Glomerular visceral epithelial cell (primary cell): ENCODE measurements at regions not wholly inside any gene's neighbourhood (a gene's known extent, or its start where the extent isn't known, plus 50 kb on each side); places are given as distances from the start of the nearest gene placed in this dataset.

Experiments
- DNase-seq: peaks from one replicate; pipeline ENCODE4 v3.0.0-alpha.2; 2016; ENCODE audit errors: extremely low spot score

DNA sequence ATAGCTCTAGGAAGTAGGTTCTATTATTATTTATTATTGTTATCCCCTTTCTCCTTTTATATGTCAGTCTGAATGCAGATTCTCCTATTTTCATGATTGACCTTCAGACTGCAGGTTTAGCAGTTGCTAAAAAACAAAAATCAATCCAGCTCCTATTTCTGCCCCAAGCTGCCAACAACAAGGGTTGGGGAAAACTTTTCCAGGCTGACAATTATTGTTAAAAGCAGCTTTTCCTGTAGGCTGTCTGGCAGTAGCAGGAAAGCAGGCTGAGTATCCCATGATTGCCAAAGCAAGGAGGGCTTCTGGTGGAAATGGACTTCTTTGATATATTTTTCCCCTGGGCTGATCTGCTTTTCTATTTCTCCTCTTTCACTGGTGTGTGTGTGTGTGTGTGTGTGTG is 78.0 kb upstream of the CTLA4 start:
- DNase-seq: no peak

DNA sequence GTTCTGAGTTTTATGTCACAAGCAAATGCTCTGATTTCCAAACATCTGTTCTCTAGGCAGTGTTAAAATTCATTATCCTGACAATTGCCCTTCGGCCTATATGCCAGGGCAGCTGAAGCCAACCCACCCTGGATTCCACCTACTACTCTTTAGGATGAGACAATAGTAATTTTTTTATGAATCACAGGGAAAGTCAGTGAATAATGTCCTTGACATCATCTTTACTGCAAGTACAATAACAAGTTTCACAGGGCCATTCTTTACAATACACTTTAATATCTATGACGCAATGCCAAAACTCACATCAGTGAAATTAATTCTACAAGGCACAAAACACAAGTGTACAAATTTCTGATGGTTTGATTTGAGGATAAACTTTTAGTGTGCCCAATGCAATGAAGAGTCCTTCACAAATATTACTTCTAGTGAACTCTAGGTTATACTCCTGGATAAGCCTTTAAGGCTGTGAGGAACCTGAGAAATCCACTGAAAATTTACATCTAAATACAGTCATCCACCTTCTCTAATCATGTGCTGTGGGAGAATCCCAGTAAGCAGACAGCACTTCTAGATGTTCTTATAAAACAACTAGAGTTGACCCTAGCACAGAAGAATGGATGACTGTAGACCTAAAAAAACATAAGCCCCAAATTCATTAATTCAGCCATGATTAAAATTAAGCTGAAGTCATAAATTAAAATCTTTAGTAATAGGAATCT is 77.3 kb upstream of the CTLA4 start:
- peak; percentile 55 for DNase-seq

DNA sequence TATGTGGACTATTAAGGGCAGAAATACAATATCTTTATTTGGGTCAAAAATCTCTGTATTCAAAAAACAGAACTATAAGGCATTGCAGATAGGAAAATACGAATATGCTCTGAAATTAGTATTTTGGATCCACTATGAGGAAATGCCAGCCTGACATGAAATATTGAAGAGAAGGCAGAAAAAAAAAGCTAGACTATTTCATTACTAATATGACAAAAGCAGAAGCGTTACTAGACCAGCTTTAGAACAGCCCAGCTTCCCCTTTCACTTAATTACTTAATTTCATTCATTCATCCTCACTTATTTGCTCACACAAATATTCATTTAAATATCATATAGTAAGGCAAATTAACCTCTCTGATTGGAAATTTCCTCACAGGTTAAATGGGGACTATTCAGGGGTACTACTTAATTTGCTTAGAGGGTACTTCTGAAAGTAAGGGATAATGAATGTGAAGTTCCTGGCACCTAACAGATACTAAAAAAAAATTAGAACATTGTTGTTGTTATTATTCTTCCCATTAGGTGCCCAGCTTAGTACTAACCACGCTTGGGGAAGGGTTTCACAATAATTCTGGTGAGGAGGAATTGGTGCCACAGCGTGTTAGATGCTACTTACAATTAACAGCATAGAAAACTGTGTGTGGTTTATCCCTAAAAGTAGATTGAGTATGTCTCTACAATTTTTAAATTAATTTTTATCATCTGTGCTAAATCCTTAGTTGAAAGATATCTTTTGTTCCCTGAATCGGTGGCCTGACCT is 71.1 kb upstream of the CTLA4 start:
- DNase-seq: no peak

DNA sequence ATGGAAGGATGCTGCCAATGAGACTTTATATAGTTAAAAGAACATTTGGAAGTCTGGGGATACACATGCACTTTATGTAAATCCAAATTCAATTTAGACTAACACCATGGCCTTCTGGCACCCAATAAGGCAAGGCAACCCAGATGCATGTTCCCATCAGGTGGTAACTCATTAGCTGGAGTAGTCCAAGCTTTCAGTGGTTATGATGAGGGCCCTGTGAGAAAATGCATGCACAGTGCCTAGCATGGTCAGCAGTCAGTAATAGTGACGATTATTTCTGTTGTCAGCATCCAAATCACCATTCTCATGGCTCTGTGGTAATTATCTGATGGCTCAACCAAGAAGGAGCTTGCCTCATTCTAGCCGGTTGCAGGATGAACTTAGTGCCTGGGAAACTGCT is 70.3 kb upstream of the CTLA4 start:
- DNase-seq: no peak

DNA sequence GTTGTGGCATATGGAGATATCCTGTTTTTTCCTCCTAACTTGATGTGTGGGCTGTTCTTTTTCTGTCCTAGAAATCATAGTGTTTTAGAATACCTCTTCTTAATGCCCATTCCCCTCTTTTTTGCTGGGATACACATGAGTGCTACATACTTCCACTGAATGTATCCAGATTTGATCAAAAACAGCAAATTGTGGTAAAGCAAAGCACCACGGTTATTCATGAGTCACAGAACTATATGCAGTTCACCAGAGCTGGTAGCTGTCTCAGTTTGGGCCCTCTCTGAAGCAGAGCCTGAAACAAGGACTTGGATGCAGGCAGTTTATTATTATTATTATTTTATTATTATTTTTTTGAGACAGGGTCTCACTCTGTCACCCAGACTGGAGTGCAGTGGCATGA is 69.9 kb upstream of the CTLA4 start:
- DNase-seq: no peak

DNA sequence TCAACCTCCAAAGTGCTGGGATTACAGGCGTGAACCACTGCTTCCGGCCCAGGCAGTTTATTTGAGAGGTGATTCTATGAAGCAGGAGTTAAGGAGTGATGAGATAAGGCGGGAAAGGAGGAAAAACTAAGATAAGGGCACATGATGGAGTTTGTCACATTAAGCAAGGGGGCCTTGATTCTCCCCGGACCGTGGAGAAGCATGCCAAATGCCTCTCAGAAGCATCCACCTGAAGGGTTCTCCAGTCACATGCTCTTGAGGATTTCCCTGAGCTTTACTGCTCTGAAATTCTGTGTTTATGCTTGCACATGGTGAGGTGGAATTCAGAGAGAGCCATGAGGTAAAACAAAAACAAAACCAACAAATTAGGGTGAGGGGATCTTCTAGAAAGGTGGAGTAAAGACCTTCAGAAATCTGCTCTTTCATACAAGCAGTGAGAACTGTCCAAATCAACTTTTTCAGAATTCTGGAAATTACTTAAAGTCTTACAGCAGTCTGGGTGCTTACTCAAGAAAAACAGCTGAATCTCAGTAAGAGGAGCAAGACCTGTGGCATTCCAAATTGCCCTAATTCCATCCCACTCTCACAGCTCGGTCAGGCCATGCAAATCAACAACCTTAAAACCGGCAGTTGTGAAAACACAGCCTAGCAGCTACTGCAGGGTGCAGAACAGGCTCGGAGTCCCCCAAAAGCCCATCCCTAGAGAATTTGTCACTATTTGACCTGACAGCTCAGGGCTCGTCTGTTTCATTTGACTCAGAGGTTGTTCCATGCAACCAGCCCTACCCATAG is 69.1 kb upstream of the CTLA4 start:
- no peak for DNase-seq

DNA sequence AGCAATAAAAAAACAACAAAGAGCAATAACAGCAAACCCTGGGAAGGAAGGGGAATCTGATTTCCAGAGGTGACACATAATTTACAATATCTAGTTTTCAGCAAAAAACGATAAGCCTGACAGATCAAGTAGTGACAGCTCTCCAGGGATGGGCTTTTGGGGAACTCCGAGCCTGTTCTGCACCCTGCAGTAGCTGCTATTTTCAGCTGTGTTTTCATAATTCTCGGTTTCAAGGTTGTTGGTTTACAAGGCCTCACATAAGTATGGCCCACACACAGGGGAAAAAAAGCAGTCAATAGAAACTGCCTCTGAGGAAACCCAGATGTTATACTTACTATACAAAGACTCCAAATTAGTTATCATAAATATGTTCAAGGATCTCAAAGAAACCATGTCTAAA is 67.7 kb upstream of the CTLA4 start:
- DNase-seq: no peak

DNA sequence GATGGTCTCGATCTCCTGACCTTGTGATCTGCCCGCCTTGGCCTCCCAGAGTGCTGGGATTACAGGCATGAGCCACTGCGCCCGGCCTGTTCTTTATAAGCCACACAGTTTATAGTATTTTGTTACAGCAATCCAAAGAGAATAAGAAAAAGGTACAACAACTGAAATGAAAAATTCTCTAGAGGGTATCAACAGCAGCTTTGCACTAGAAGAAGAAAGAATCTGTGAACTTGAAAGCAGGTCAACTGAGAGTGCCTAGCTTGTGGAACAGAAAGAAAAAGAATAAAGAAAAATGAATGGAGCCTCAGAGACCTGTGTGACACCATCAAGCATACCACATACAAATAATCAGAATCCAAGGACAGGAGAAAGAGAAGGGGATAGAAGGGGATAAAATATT is 66.8 kb upstream of the CTLA4 start:
- DNase-seq: no peak

DNA sequence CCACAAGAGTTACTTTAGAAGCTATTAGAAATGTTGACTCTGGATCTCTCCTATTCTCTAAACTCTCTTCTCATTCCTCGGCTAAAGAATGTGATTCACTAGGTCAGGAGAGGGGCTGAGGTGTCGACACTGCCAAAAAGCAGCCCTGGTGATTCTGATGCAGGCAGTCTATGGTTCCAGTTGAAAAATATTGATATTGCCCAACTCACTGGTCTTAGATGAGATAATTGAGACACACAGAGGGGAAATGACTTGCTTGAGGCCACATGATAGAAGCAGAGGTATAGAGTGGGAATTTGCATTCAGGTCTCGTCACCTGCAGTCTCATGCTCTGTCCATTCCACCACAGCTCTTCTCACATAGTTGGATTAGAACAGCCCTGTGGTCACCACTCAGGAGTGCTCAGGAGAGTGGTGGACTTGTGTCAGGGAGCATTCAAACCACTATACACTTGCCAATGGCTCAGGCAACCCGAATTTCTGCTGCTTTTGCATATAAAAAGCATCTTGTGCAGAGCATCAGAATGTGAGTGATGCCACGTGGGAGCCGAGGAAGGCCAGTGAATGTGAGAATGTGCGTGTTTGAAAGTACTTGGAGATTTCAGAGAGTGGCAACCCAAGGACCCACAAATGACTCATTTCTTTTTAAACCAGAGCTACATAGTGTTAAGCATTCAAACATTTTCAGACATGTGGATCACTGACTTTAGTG is 65.1 kb upstream of the CTLA4 start:
- peak; percentile 94 for DNase-seq

DNA sequence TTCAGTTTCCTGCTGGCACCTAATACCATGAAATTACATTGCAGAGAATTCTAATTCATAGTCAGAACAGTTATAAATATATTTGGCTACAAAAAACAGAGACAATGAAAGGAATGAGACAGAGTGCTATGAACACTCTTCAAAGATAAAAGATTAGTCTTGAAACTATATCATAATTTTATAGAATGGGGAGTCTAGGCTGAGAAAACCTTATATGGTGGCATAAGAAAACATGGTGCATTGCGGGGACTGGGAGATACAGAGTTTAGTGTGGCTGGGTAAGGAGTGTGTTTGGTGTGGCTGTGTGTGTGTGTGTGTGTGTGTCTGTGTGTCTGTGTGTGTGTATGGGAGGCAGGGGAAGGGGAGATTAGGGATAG is 64.5 kb upstream of the CTLA4 start:
- DNase-seq: no peak

DNA sequence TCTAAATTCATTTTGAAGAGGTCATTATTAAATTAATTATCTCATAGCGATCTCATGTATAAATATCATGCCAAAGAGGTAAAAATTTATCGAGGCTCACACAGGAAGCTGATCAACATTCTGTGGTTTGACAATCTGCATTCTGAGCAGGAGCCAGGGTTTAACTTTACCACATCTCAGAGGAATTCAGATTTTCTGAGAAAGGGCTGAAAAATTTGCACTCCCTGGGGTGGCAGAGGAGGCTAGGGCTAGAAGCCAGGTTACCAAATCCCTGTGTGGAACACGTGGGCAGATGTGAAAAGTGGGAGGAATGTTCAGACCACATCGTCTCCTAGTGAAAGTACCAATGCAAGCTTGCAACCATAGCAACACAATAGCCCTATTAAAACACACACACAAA is 63.5 kb upstream of the CTLA4 start:
- DNase-seq: peak; percentile 99

DNA sequence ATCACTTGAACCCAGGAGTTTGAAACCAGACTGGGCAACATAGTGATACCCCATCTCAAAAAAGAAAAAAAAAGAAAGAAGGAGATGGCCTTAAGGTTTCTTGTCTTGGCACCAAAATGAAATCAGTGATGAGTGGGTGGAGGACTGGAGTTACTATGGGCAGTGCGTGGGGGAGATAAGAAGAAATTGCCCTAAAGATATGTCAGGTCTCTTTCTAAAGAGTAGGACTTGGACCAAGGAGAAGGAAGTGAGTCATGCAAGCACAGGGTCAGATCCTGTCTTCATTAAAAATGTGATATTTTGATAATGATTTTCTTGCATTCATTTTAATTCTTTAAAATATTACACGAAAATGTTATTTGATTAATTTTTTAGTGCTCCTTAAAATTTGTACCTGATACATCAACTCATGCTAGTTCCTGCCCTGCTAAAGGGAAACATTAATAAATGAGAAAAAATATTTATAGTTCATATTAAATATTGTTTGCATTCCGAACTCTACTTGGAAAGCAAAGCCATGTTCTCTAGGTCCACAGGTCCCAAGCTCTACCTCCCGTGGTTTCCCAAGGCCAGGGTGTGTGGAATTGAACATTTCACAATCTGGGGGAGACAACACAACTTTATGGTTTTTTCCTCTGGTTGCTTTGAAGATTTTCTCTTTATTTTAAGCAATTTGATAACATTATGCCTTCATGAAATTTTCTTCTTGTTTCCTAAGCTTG is 62.6 kb upstream of the CTLA4 start:
- DNase-seq: no peak

DNA sequence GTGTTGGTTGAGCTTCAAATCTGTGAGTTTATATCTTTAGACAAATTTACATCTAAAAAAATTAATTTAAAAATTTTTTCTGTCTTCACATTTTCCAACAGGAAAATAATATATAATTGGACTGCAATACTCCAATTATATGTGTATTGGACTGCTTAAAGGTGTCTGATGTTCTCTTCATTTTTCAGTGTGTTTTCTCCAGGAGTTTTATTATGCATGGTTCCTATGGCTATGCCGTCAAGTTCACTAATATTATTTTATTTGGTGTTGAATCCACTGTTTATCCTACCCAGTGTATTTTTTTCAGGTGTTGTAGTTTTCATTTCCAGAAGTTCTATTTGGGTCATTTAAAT is 62.1 kb upstream of the CTLA4 start:
- no peak for DNase-seq

DNA sequence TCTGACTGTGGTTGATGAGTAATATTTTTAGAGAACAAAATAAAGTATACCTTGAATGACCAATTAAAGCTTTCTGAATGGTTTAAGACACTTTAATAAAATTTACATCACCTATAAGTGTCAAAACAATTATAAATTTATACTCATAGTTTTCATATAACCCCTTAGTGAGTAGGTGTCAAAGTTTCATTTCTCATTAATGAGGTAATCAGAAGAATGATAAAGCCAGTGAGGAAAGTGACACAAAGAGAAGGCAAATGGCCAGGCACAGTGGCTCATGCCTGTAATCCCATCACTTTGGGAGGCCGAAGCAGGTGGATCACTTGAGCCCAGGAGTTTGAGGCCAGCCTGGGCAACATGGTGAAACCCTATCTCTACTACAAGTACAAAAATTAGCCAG is 60.8 kb upstream of the CTLA4 start:
- no peak for DNase-seq

DNA sequence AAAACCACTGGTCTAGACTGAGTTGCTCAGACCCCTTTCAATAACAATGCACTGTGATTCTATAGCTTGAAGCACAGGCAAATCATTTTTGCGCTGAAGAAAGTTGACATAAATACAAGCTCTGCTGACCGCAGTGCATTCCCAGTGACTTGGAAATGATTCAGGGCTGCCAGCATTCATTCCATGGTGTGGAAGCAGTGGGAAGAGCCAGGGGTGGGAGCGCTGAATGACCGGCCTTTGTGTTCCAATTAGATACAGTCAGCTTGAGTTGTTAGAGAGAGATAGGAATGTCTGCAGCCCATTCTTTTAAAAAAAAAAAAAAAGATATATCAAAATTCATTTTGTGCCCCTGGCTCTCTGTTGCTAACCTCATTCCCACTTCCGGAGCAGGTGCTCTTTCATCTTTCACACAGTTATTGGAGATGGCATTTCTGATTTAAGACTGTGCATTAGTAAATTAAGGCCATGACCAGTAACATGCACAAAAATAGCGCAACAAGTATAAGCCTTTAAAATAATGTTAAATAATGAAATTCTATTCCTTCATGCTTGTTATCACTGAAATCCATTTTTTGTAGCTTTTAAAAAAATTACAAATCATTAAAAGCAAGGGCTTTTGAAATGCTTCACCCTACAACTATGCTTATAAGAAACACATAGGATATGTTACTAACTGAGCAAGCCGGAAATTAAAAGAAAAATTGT is 59.4 kb upstream of the CTLA4 start:
- peak; percentile 96 for DNase-seq

DNA sequence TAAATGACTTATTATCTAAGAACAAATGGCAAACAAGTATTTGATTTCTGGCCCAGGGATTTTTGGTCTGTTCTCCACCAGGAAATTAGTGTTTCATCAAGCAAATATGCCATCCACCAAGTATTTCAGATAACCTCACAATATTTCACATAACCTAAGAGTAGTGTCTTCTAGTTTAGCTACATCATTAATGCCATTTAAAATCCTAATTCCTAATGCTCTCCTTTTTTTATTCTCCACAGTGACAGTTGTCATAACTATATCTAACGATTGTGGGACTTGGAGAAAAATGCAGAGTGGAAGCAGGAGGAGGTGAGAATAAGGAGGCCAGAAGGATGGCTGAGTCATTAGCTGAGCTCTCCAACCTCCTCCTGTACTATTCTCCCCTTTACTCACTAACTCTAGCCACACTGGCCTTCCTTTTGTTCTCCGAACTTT is 58.5 kb upstream of the CTLA4 start:
- peak; percentile 56 for DNase-seq

DNA sequence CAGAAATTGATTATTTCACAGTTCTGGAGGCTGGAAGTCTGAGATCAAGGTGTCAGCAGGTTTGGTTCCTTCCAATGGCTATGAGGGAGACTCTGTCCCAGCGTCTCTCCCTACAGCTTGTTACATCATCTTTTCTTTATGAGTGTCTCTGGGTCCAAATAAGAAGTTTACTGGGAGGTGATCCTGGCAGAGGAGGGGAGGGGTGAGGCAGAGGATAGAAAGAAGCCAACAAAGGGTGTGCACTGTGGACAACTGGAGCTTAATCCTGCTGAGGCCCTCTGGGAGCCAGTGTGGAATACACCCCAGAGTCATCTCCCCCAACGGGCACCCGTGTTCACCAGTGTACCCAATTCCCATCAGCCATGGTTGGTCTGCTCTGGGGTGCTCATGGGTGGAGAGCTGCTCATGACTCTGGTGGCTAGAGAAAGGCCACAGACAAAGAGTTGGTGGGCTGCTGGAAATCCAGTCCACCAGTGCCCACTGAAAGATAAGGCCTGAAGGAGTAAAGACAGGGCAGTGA is 57.5 kb upstream of the CTLA4 start:
- DNase-seq: no peak

DNA sequence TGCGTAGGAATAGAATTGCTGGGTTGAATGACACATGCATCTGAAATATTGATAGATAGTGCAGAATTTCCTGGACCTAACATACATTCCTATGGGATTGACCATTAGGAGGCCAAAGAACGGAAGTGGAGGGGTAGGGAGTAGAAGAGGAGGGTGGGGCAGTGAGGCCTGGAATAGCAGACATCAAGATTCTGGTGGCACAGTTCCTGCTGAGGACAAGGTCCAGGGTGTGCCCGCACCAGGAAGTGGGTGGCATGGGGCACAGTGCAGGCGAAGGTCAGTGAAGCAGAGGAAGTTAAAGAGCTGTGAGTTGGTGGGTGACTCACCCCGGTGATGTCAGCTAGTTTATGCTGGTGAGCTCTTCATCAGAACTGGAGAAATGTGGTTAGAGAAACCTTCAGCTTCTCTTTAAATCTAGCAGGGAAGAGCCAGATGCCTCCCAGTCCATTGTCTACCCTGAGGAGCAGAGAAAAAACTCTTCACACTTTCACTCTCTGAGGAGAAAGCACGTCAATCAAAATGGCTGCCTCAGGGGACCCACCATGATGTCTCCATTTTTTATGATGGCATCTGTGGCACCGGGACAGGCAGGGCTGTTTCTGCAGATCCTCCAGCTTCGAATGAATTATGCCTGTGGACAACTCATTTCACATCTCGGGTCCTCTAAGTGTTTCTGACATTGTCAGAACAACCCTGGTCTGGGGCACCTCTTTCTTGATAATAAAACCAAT is 55.9 kb upstream of the CTLA4 start:
- peak; percentile 99 for DNase-seq

DNA sequence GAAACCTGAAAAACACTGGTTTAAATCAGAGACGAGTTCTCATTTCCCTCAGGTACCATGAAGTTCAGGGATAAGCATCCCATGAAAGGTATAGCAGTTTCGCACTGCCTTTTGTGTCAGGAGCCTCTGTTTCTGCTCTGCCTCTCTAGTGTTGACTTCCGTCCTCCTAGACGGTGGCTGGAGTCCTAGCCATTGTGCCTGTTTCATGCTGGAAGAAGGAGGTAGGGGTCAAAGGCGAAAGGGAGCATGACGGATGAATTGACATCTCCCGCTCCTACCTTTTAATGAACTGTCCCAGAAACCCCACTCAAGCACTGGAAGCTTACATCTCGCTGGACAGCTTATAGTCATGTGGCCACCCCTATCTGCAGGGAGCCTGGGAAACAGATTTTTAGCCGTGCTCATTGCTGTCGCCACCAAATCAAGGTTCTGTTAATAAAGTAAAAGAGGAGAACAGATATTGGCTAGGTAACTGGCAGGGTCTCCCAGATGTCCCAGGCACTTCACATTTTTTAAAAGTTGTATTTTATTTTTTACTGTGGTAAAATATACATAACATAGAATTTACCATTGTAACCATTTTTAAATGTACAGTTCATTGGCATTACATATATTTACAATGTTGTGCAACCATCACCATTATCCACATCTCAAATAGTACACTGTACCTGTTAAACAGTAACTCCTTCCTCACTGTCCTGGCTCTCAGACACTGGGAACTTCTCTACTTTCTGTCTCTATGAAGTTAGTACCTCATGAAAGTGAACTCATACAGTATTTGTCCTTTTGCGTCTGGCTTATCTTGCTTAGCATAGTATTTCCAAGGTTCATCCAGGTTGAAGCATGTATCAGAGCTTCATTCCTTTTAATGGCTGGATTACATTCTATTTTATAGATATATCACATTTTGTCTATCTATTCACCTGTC is 55.0 kb upstream of the CTLA4 start:
- DNase-seq: no peak
